Fibroblast of mammary gland (primary cell): ENCODE measurements at regions not wholly inside any gene's neighbourhood (a gene's known extent, or its start where the extent isn't known, plus 50 kb on each side); places are given as distances from the start of the nearest gene placed in this dataset.

Experiments
- DNase-seq: peaks from one replicate; pipeline ENCODE4 v3.0.0-alpha.2; 2010; ENCODE audit warnings: low read depth
- H3K4me3 ChIP-seq: 2 replicates; pipeline ENCODE4 v1.5.1; 2011; ENCODE audit warnings: low read depth, mild to moderate bottlenecking, low read length, moderate library complexity; ENCODE audit not compliant: control insufficient read depth
- TF ChIP-seq, protein P1 (sequence below): conservative IDR thresholded peaks from 2 replicates; pipeline ENCODE4 v1.5.1; 2011; ENCODE audit warnings: low read depth, low read length, inconsistent platforms; ENCODE audit not compliant: control insufficient read depth, insufficient read depth

- TF ChIP-seq, protein P1, sequence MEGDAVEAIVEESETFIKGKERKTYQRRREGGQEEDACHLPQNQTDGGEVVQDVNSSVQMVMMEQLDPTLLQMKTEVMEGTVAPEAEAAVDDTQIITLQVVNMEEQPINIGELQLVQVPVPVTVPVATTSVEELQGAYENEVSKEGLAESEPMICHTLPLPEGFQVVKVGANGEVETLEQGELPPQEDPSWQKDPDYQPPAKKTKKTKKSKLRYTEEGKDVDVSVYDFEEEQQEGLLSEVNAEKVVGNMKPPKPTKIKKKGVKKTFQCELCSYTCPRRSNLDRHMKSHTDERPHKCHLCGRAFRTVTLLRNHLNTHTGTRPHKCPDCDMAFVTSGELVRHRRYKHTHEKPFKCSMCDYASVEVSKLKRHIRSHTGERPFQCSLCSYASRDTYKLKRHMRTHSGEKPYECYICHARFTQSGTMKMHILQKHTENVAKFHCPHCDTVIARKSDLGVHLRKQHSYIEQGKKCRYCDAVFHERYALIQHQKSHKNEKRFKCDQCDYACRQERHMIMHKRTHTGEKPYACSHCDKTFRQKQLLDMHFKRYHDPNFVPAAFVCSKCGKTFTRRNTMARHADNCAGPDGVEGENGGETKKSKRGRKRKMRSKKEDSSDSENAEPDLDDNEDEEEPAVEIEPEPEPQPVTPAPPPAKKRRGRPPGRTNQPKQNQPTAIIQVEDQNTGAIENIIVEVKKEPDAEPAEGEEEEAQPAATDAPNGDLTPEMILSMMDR: no peak
- H3K4me3 ChIP-seq: no peak overlapping the region
- DNase-seq: peak; percentile 34
These were observed 139.1 kb downstream of the C1D start for GRCh38 chr2:67923696-67924095.

- no peak overlapping the region for H3K4me3 ChIP-seq
- TF ChIP-seq, protein P1: no peak
- DNase-seq: no peak
These were observed 135.3 kb downstream of the C1D start for GRCh38 chr2:67927501-67927900.

GRCh38 chr2:67930156-67930555 lies 132.6 kb downstream of the C1D start:
- TF ChIP-seq, protein P1: no peak
- DNase-seq: no peak
- H3K4me3 ChIP-seq: no peak overlapping the region

DNA sequence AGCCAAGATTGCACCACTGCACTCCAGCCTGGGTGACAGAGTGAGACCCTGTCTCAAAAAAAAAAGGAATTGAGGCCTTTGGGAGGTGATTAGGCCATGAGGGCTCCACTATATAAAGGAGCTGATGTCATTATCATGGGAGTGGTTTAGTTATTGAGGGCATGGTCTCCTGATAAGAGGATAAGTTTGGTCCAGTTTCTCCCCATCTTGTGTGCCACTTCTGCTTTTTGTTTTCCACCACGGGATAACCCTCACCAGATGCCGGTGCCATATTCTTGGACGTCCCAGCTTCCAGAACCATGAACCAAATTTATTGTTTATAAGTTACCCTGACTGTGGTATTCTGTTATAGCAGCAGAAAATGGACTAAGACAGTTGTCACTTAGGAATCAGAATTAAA lies 125.8 kb downstream of the C1D start:
- H3K4me3 ChIP-seq: no peak overlapping the region
- TF ChIP-seq, protein P1: no peak
- no peak for DNase-seq

- no peak for DNase-seq
- TF ChIP-seq, protein P1: no peak
These were observed 124.8 kb downstream of the C1D start for GRCh38 chr2:67938053-67938452.

DNA sequence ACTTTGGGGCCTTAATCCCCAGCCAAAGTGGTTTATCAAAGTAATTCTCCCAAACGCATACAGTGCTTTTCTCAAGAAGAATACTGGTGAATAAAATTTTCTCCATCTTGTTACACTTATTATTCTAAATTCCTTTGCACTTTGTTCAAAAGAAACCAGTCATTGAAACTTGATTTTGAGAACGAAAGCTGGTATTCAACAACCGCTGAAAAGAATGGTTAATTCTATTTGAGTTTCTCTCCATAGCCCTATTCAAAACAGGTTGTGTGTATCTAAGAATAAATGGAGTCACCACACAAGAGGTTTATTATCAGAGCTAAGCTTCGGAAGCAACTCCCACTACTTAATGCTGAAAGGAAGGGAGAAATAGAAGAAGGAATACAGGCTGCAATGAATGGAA lies 117.7 kb downstream of the C1D start:
- DNase-seq: no peak
- TF ChIP-seq, protein P1: no peak
- H3K4me3 ChIP-seq: no peak overlapping the region

More at GRCh38 chr2:67938053-67938452, 124.8 kb downstream of the C1D start:
- no peak overlapping the region for H3K4me3 ChIP-seq

DNA sequence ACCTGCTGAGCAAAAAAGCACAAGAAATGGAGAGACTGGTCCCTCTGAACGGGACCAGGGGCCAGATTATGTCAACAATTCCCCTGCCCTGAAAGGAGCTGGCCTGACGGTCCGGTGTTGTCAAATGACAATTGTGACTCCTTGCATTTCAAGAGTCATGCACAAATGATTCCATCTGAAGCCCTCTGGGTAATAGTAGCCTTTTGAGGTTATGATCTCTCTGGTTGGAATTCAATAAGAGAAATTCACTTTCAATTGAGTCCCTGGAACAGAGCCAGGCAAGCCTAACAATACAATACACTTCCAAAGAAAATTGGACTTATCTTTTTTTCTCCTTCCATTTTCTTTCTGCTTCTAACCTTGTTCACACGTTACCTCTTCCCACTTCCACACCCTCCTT lies 116.9 kb downstream of the C1D start:
- no peak overlapping the region for H3K4me3 ChIP-seq
- TF ChIP-seq, protein P1: no peak
- DNase-seq: no peak
